ENCODE measurements at regions not wholly inside any gene's neighbourhood (a gene's known extent, or its start where the extent isn't known, plus 50 kb on each side); places are given as distances from the start of the nearest gene placed in this dataset.

DNA sequence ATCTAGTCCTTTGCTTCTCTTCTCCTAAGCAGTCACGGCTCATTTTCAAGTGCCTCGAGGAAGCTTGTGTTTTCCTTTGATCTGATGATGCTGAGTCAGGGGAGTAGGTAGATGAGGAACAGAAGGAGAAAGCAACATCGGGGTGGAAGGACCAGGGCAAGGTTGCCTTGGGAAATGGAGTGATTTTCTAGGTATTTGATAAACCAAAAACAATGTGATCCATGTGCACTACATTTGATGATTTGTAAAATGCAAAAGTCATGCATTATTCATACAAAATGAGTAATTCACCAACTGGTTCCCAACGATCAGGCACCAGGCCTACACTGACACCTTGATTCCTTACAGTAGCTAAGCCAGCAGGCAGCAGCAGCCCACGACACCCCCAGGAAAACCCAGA lies 205.3 kb downstream of the ANAPC1 start:
- ATAC-seq: no peak; the same call in 2 of the 3 replicates
- TF ChIP-seq, protein P1, sequence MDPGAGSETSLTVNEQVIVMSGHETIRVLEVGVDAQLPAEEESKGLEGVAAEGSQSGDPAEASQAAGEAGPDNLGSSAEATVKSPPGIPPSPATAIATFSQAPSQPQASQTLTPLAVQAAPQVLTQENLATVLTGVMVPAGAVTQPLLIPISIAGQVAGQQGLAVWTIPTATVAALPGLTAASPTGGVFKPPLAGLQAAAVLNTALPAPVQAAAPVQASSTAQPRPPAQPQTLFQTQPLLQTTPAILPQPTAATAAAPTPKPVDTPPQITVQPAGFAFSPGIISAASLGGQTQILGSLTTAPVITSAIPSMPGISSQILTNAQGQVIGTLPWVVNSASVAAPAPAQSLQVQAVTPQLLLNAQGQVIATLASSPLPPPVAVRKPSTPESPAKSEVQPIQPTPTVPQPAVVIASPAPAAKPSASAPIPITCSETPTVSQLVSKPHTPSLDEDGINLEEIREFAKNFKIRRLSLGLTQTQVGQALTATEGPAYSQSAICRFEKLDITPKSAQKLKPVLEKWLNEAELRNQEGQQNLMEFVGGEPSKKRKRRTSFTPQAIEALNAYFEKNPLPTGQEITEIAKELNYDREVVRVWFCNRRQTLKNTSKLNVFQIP (CRISPR knock-in tag; IDR thresholded peaks at IDR 0.05; ENCODE audit: borderline replicate concordance, low read depth): no peak
- TF ChIP-seq OSR1 (CRISPR knock-in tag; IDR thresholded peaks at IDR 0.05): no peak
- TF ChIP-seq PPARA (CRISPR knock-in tag; IDR thresholded peaks at IDR 0.05; ENCODE audit: borderline replicate concordance): no peak
- TF ChIP-seq, protein P2, sequence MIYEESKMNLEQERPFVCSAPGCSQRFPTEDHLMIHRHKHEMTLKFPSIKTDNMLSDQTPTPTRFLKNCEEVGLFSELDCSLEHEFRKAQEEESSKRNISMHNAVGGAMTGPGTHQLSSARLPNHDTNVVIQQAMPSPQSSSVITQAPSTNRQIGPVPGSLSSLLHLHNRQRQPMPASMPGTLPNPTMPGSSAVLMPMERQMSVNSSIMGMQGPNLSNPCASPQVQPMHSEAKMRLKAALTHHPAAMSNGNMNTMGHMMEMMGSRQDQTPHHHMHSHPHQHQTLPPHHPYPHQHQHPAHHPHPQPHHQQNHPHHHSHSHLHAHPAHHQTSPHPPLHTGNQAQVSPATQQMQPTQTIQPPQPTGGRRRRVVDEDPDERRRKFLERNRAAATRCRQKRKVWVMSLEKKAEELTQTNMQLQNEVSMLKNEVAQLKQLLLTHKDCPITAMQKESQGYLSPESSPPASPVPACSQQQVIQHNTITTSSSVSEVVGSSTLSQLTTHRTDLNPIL (CRISPR knock-in tag; IDR thresholded peaks at IDR 0.05; ENCODE audit: low read depth): no peak
- no peak for TF ChIP-seq ZNF565 (CRISPR knock-in tag; conservative IDR thresholded peaks at IDR 0.05; ENCODE audit: low read depth)
- TF ChIP-seq TCF4 (CRISPR knock-in tag; IDR thresholded peaks at IDR 0.05; ENCODE audit: borderline replicate concordance): no peak
- no peak for TF ChIP-seq TOX (CRISPR knock-in tag; IDR thresholded peaks at IDR 0.05; ENCODE audit: borderline replicate concordance)

DNA sequence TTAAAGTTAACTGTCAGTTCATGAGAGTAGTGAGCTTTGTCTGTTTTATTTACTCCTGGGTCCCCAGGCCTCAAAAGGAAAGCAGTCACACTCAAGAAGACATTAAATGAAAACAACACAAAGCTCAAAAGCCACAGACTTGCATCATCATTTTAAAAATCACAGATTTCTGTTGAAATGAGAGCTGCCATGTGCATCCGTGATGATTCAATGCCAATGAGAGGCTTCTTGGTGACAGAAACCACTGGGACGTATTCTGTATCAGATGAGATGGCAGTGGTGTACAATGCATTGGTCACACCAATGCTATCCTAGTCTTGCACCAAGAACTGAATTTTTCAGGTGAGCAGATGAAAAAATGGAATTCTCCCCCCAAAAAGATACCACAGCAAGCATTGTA lies 204.8 kb downstream of the ANAPC1 start:
- TF ChIP-seq ZFP30 (CRISPR knock-in tag; IDR thresholded peaks at IDR 0.05) (no peak), ZNF70 (CRISPR knock-in tag; IDR thresholded peaks at IDR 0.05) (no peak), RARB (CRISPR knock-in tag; IDR thresholded peaks at IDR 0.05) (no peak), ARNTL (CRISPR knock-in tag; IDR thresholded peaks at IDR 0.05; ENCODE audit: borderline replicate concordance, low read depth) (no peak), ZFP3 (CRISPR knock-in tag; IDR thresholded peaks at IDR 0.05) (no peak), ISL1 (CRISPR knock-in tag; IDR thresholded peaks at IDR 0.05) (no peak), PPARA (CRISPR knock-in tag; IDR thresholded peaks at IDR 0.05; ENCODE audit: borderline replicate concordance) (no peak), ESRRG (CRISPR knock-in tag; IDR thresholded peaks at IDR 0.05) (no peak), BACH2 (CRISPR knock-in tag; IDR thresholded peaks at IDR 0.05; ENCODE audit: borderline replicate concordance) (no peak), TCF4 (CRISPR knock-in tag; IDR thresholded peaks at IDR 0.05; ENCODE audit: borderline replicate concordance) (no peak), ZNF8 (CRISPR knock-in tag; IDR thresholded peaks at IDR 0.05) (no peak), CSDC2 (CRISPR knock-in tag; IDR thresholded peaks at IDR 0.05) (no peak), SNAI2 (CRISPR knock-in tag; IDR thresholded peaks at IDR 0.05) (no peak)
- TF ChIP-seq, protein P2 (CRISPR knock-in tag; IDR thresholded peaks at IDR 0.05; ENCODE audit: low read depth): no peak
- TF ChIP-seq, protein P1 (CRISPR knock-in tag; IDR thresholded peaks at IDR 0.05; ENCODE audit: borderline replicate concordance, low read depth): no peak
- no peak for ATAC-seq

- TF ChIP-seq ZNF70 (CRISPR knock-in tag; IDR thresholded peaks at IDR 0.05) (no peak), PPARA (CRISPR knock-in tag; IDR thresholded peaks at IDR 0.05; ENCODE audit: borderline replicate concordance) (no peak), ZFP30 (CRISPR knock-in tag; IDR thresholded peaks at IDR 0.05) (no peak), ISL1 (CRISPR knock-in tag; IDR thresholded peaks at IDR 0.05) (no peak), ARNTL (CRISPR knock-in tag; IDR thresholded peaks at IDR 0.05; ENCODE audit: borderline replicate concordance, low read depth) (no peak), RARB (CRISPR knock-in tag; IDR thresholded peaks at IDR 0.05) (no peak), CSRNP3 (CRISPR knock-in tag; IDR thresholded peaks at IDR 0.05) (no peak), OSR1 (CRISPR knock-in tag; IDR thresholded peaks at IDR 0.05) (no peak), TCF4 (CRISPR knock-in tag; IDR thresholded peaks at IDR 0.05; ENCODE audit: borderline replicate concordance) (no peak)
- TF ChIP-seq, protein P3, sequence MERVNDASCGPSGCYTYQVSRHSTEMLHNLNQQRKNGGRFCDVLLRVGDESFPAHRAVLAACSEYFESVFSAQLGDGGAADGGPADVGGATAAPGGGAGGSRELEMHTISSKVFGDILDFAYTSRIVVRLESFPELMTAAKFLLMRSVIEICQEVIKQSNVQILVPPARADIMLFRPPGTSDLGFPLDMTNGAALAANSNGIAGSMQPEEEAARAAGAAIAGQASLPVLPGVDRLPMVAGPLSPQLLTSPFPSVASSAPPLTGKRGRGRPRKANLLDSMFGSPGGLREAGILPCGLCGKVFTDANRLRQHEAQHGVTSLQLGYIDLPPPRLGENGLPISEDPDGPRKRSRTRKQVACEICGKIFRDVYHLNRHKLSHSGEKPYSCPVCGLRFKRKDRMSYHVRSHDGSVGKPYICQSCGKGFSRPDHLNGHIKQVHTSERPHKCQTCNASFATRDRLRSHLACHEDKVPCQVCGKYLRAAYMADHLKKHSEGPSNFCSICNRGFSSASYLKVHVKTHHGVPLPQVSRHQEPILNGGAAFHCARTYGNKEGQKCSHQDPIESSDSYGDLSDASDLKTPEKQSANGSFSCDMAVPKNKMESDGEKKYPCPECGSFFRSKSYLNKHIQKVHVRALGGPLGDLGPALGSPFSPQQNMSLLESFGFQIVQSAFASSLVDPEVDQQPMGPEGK (CRISPR knock-in tag; IDR thresholded peaks at IDR 0.05; ENCODE audit: borderline replicate concordance): no peak
- TF ChIP-seq, protein P4, sequence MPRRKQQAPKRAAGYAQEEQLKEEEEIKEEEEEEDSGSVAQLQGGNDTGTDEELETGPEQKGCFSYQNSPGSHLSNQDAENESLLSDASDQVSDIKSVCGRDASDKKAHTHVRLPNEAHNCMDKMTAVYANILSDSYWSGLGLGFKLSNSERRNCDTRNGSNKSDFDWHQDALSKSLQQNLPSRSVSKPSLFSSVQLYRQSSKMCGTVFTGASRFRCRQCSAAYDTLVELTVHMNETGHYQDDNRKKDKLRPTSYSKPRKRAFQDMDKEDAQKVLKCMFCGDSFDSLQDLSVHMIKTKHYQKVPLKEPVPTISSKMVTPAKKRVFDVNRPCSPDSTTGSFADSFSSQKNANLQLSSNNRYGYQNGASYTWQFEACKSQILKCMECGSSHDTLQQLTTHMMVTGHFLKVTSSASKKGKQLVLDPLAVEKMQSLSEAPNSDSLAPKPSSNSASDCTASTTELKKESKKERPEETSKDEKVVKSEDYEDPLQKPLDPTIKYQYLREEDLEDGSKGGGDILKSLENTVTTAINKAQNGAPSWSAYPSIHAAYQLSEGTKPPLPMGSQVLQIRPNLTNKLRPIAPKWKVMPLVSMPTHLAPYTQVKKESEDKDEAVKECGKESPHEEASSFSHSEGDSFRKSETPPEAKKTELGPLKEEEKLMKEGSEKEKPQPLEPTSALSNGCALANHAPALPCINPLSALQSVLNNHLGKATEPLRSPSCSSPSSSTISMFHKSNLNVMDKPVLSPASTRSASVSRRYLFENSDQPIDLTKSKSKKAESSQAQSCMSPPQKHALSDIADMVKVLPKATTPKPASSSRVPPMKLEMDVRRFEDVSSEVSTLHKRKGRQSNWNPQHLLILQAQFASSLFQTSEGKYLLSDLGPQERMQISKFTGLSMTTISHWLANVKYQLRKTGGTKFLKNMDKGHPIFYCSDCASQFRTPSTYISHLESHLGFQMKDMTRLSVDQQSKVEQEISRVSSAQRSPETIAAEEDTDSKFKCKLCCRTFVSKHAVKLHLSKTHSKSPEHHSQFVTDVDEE (CRISPR knock-in tag; IDR thresholded peaks at IDR 0.05): no peak
- TF ChIP-seq, protein P1 (CRISPR knock-in tag; IDR thresholded peaks at IDR 0.05; ENCODE audit: borderline replicate concordance, low read depth): no peak
- no peak for ATAC-seq
Measured at GRCh38 chr2:111684611-111685010, 199.4 kb downstream of the ANAPC1 start.

Data from SK-N-SH treated with all-trans-retinoic acid at 6 μM for 48 hours (cell line).